ENCODE measurements at regions not wholly inside any gene's neighbourhood (a gene's known extent, or its start where the extent isn't known, plus 50 kb on each side); places are given as distances from the start of the nearest gene placed in this dataset.

DNA sequence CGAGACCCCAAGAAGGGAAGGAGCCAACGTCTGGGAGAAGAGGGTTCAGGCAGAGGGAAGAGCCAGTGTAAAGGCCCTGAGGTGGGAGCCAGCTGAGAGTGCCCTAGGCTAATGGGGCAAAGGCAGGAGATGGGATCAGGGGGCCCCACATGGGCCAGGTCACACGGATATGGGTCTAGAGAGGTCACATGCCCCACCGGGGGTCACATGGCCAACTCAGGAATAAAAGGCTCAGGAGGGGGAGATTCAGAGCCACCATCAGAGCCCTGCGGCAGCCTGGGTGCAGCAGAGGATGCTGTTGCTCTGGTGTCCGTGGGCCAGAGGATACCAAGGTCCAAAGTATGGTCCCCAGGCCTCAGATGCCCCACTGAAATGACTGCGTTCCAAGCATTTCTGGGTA is 55.3 kb upstream of the SLC6A6 start:
- TF ChIP-seq, protein P1, sequence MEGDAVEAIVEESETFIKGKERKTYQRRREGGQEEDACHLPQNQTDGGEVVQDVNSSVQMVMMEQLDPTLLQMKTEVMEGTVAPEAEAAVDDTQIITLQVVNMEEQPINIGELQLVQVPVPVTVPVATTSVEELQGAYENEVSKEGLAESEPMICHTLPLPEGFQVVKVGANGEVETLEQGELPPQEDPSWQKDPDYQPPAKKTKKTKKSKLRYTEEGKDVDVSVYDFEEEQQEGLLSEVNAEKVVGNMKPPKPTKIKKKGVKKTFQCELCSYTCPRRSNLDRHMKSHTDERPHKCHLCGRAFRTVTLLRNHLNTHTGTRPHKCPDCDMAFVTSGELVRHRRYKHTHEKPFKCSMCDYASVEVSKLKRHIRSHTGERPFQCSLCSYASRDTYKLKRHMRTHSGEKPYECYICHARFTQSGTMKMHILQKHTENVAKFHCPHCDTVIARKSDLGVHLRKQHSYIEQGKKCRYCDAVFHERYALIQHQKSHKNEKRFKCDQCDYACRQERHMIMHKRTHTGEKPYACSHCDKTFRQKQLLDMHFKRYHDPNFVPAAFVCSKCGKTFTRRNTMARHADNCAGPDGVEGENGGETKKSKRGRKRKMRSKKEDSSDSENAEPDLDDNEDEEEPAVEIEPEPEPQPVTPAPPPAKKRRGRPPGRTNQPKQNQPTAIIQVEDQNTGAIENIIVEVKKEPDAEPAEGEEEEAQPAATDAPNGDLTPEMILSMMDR (conservative IDR thresholded peaks at IDR 0.05) = no peak
- TF ChIP-seq EZH2 (IDR thresholded peaks at IDR 0.05; ENCODE audit: low read depth) = no peak
